ENCODE measurements at regions not wholly inside any gene's neighbourhood (a gene's known extent, or its start where the extent isn't known, plus 50 kb on each side); places are given as distances from the start of the nearest gene placed in this dataset.

- TF ChIP-seq, protein P1, sequence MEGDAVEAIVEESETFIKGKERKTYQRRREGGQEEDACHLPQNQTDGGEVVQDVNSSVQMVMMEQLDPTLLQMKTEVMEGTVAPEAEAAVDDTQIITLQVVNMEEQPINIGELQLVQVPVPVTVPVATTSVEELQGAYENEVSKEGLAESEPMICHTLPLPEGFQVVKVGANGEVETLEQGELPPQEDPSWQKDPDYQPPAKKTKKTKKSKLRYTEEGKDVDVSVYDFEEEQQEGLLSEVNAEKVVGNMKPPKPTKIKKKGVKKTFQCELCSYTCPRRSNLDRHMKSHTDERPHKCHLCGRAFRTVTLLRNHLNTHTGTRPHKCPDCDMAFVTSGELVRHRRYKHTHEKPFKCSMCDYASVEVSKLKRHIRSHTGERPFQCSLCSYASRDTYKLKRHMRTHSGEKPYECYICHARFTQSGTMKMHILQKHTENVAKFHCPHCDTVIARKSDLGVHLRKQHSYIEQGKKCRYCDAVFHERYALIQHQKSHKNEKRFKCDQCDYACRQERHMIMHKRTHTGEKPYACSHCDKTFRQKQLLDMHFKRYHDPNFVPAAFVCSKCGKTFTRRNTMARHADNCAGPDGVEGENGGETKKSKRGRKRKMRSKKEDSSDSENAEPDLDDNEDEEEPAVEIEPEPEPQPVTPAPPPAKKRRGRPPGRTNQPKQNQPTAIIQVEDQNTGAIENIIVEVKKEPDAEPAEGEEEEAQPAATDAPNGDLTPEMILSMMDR (conservative IDR thresholded peaks at IDR 0.05; ENCODE audit: low read depth, low read length): no peak
- no peak for TF ChIP-seq EZH2 (IDR thresholded peaks at IDR 0.05; ENCODE audit: borderline replicate concordance, low read depth, low read length, poor library complexity, severe bottlenecking)
These were observed 73.1 kb upstream of the ZNF521 start for GRCh38 chr18:25425024-25425423.

Measured in A673 (cell line).